ENCODE measurements at regions not wholly inside any gene's neighbourhood (a gene's known extent, or its start where the extent isn't known, plus 50 kb on each side); places are given as distances from the start of the nearest gene placed in this dataset.

DNA sequence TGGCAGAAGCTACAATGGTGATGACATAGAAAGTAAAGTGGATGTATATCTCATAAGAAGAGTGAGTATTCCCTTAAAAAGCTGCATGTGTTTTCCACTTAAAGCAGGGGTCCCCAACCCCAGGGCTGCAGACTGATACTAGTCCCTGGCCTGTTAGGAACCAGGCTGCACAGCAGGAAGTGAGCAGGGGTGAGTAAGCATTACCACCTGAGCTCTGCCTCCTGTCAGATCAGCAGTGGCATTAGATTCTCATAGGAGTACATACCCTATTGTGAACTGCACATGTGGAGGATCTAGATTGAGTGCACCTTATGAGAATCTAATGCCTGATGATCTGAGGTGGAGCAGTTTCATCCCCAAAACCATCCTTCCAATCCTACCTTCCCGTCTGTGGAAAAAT lies 126.1 kb upstream of the CMC1 start (continued):
- TF ChIP-seq, protein P1, sequence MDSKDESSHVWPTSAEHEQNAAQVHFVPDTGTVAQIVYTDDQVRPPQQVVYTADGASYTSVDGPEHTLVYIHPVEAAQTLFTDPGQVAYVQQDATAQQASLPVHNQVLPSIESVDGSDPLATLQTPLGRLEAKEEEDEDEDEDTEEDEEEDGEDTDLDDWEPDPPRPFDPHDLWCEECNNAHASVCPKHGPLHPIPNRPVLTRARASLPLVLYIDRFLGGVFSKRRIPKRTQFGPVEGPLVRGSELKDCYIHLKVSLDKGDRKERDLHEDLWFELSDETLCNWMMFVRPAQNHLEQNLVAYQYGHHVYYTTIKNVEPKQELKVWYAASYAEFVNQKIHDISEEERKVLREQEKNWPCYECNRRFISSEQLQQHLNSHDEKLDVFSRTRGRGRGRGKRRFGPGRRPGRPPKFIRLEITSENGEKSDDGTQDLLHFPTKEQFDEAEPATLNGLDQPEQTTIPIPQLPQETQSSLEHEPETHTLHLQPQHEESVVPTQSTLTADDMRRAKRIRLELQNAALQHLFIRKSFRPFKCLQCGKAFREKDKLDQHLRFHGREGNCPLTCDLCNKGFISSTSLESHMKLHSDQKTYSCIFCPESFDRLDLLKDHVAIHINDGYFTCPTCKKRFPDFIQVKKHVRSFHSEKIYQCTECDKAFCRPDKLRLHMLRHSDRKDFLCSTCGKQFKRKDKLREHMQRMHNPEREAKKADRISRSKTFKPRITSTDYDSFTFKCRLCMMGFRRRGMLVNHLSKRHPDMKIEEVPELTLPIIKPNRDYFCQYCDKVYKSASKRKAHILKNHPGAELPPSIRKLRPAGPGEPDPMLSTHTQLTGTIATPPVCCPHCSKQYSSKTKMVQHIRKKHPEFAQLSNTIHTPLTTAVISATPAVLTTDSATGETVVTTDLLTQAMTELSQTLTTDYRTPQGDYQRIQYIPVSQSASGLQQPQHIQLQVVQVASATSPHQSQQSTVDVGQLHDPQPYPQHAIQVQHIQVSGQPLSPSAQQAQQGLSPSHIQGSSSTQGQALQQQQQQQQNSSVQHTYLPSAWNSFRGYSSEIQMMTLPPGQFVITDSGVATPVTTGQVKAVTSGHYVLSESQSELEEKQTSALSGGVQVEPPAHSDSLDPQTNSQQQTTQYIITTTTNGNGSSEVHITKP (CRISPR knock-in tag; IDR thresholded peaks at IDR 0.05; ENCODE audit: low read depth), result no peak
- TF ChIP-seq, protein P2, sequence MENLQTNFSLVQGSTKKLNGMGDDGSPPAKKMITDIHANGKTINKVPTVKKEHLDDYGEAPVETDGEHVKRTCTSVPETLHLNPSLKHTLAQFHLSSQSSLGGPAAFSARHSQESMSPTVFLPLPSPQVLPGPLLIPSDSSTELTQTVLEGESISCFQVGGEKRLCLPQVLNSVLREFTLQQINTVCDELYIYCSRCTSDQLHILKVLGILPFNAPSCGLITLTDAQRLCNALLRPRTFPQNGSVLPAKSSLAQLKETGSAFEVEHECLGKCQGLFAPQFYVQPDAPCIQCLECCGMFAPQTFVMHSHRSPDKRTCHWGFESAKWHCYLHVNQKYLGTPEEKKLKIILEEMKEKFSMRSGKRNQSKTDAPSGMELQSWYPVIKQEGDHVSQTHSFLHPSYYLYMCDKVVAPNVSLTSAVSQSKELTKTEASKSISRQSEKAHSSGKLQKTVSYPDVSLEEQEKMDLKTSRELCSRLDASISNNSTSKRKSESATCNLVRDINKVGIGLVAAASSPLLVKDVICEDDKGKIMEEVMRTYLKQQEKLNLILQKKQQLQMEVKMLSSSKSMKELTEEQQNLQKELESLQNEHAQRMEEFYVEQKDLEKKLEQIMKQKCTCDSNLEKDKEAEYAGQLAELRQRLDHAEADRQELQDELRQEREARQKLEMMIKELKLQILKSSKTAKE (CRISPR knock-in tag; IDR thresholded peaks at IDR 0.05; ENCODE audit: borderline replicate concordance), result no peak
- TF ChIP-seq MYC (CRISPR knock-in tag; IDR thresholded peaks at IDR 0.05; ENCODE audit: borderline replicate concordance) (no peak; the same call in 1 of the 2 replicates), NFE2L1 (CRISPR knock-in tag; IDR thresholded peaks at IDR 0.05; ENCODE audit: borderline replicate concordance) (no peak), FOXJ3 (CRISPR knock-in tag; IDR thresholded peaks at IDR 0.05; ENCODE audit: borderline replicate concordance) (0 out of 2 replicates have a peak, but pooled peaks have one; percentile 10), JDP2 (CRISPR knock-in tag; IDR thresholded peaks at IDR 0.05; ENCODE audit: borderline replicate concordance) (no peak), ZMYM4 (CRISPR knock-in tag; IDR thresholded peaks at IDR 0.05) (0 out of 2 replicates have a peak, but pooled peaks have one; percentile 3), KLF16 (CRISPR knock-in tag; IDR thresholded peaks at IDR 0.05) (no peak)
- TF ChIP-seq, protein P3, sequence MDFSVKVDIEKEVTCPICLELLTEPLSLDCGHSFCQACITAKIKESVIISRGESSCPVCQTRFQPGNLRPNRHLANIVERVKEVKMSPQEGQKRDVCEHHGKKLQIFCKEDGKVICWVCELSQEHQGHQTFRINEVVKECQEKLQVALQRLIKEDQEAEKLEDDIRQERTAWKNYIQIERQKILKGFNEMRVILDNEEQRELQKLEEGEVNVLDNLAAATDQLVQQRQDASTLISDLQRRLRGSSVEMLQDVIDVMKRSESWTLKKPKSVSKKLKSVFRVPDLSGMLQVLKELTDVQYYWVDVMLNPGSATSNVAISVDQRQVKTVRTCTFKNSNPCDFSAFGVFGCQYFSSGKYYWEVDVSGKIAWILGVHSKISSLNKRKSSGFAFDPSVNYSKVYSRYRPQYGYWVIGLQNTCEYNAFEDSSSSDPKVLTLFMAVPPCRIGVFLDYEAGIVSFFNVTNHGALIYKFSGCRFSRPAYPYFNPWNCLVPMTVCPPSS (IDR thresholded peaks at IDR 0.05), result no peak

All from HepG2 (cell line).